GM12874 (cell line): ENCODE measurements at regions not wholly inside any gene's neighbourhood (a gene's known extent, or its start where the extent isn't known, plus 50 kb on each side); places are given as distances from the start of the nearest gene placed in this dataset.

Experiments
- CTCF ChIP-seq: IDR thresholded peaks from 2 replicates; pipeline ENCODE4 v1.5.1; 2011; ENCODE audit warnings: low read depth, mild to moderate bottlenecking, control low read depth, low read length, moderate library complexity; ENCODE audit not compliant: insufficient read depth

- no peak for TF ChIP-seq CTCF
Measured at GRCh38 chr5:86861512-86861911, 243.8 kb downstream of the COX7C start.

- no peak for TF ChIP-seq CTCF
Measured at GRCh38 chr5:86862093-86862492, 244.4 kb downstream of the COX7C start.

- no peak for TF ChIP-seq CTCF
Measured at GRCh38 chr5:86864051-86864450, 246.3 kb downstream of the COX7C start.

- no peak for TF ChIP-seq CTCF
Measured at GRCh38 chr5:86865256-86865785, 247.6 kb downstream of the COX7C start.

GRCh38 chr5:86866036-86866435 is 248.3 kb downstream of the COX7C start:
- no peak for TF ChIP-seq CTCF

GRCh38 chr5:86869268-86869667 is 251.5 kb downstream of the COX7C start:
- TF ChIP-seq CTCF: no peak

GRCh38 chr5:86875539-86875938 is 257.8 kb downstream of the COX7C start:
- no peak for TF ChIP-seq CTCF

GRCh38 chr5:86878250-86878649 is 260.5 kb downstream of the COX7C start:
- TF ChIP-seq CTCF: no peak
